K562 (cell line): ENCODE measurements at regions not wholly inside any gene's neighbourhood (a gene's known extent, or its start where the extent isn't known, plus 50 kb on each side); places are given as distances from the start of the nearest gene placed in this dataset.

Experiments used
- ATAC-seq: fragments of 200-7000 bp; cut with Tn5 transposase; 3 replicates; pipeline ENCODE4 v1.9.1; 2020; ENCODE audit warnings: moderate library complexity
- BruUV-seq: library from RNA; stranded (reverse); fragments of 400-500 nt; replicated peaks from 2 replicates; lab custom pipeline; 2021; lab: Mats Ljungman, UMichigan
- CTCF ChIA-PET: fragments of 300-600 bp; formaldehyde crosslinking; extraction: SDS; loops from one replicate; lab custom pipeline; 2021; ENCODE audit warnings: low intra/inter-chr PET ratio; lab: Yijun Ruan, JAX
- POLR2A ChIA-PET: fragments of 300-600, 350-650 bp; sonication (Branson Sonifier 250); formaldehyde crosslinking; extraction: SDS; loops from one replicate; lab custom pipeline; 2021; ENCODE audit warnings: antibody characterized with exemption, inconsistent platforms; lab: Yijun Ruan, JAX
- DNase-seq, 4 experiments: peaks; one replicate each; pipeline versions ENCODE4 v3.0.0 to v3.0.0-alpha.2; 2011 to 2018; ENCODE audit warnings: low spot score in 3 of 4, mixed read lengths in 3 of 4; ENCODE audit errors: extremely low read depth in 1 of 4
- FAIRE-seq: peaks from 2 replicates; lab custom pipeline; 2011; peaks lifted over from hg19 to GRCh38; lab: Jason Lieb, UNC
- H2AFZ ChIP-seq: 2 replicates; pipeline ENCODE4 v1.6.0; 2011; ENCODE audit warnings: low read depth, low read length, control low read depth, inconsistent platforms
- H3K27ac ChIP-seq: fragments of 200-600 bp; 3 replicates; pipeline ENCODE4 v1.8.0; 2011; ENCODE audit warnings: low read depth, mild to moderate bottlenecking, control low read depth, inconsistent platforms, low read length, moderate library complexity, mixed read lengths; ENCODE audit errors: extremely low read depth
- H3K27me3 ChIP-seq, 2 experiments: fragments of 300-600 bp in 1 of 2; 2 replicates in 1 of 2; 3 replicates in 1 of 2; pipeline versions ENCODE4 v1.6.0 to v1.8.0; 2011; ENCODE audit warnings: inconsistent platforms in 2 of 2, low read length in 2 of 2, mild to moderate bottlenecking in 1 of 2, mixed read lengths in 1 of 2, moderate library complexity in 1 of 2; ENCODE audit not compliant: control insufficient read depth in 2 of 2, insufficient read depth in 2 of 2
- H3K36me3 ChIP-seq: fragments of 300-600 bp; 3 replicates; pipeline ENCODE4 v1.8.0; 2011; ENCODE audit warnings: mild to moderate bottlenecking, low read length, inconsistent platforms; ENCODE audit not compliant: control insufficient read depth, insufficient read depth
- H3K4me1 ChIP-seq, 2 experiments: fragments of 200-600 bp in 1 of 2; replicated peaks in 1 of 2; 2 replicates in 1 of 2; 3 replicates in 1 of 2; pipeline versions ENCODE4 v1.5.1 to v1.8.0; 2011; ENCODE audit warnings: inconsistent platforms in 2 of 2, low read length in 2 of 2, mild to moderate bottlenecking in 1 of 2, mixed read lengths in 1 of 2, moderate library complexity in 1 of 2; ENCODE audit not compliant: control insufficient read depth in 2 of 2, insufficient read depth in 2 of 2
- H3K4me2 ChIP-seq: 2 replicates; pipeline ENCODE4 v1.6.1; 2011; ENCODE audit warnings: low read length, control low read depth, inconsistent platforms, mixed read lengths; ENCODE audit not compliant: insufficient read depth
- H3K4me3 ChIP-seq: fragments of 200-600 bp; sonication (generic), shearing (Covaris generic); 2 replicates; pipeline ENCODE4 v1.5.1; 2016; ENCODE audit warnings: control low read depth, inconsistent platforms
- H3K79me2 ChIP-seq: fragments of 200-600 bp; 3 replicates; pipeline ENCODE4 v1.8.0; 2011; ENCODE audit warnings: low read length, inconsistent platforms; ENCODE audit not compliant: control insufficient read depth, insufficient read depth
- H3K9ac ChIP-seq, 2 experiments: 2 replicates each; pipeline versions ENCODE4 v1.6.0 to v1.6.1; 2011; ENCODE audit warnings: low read depth in 2 of 2, low read length in 2 of 2, control low read depth in 1 of 2, inconsistent platforms in 1 of 2, mild to moderate bottlenecking in 1 of 2, mixed read lengths in 1 of 2; ENCODE audit not compliant: insufficient read depth in 1 of 2
- H3K9me1 ChIP-seq: one replicate; pipeline ENCODE4 v1.6.0; 2011; ENCODE audit warnings: inconsistent platforms, mild to moderate bottlenecking, low read length, moderate library complexity; ENCODE audit not compliant: control insufficient read depth, insufficient read depth
- H3K9me3 ChIP-seq: replicated peaks from 2 replicates; pipeline ENCODE4 v1.5.1; 2011; ENCODE audit warnings: low read depth, low read length, inconsistent platforms; ENCODE audit not compliant: control insufficient read depth, insufficient read depth
- H4K20me1 ChIP-seq: replicated peaks from 2 replicates; pipeline ENCODE4 v1.6.1; 2011; ENCODE audit warnings: low read length, inconsistent platforms, mixed read lengths; ENCODE audit not compliant: control insufficient read depth, insufficient read depth
- FOXA3 ChIP-seq, 2 experiments: fragments of 450-650 bp in 1 of 2; sonication (generic) in 1 of 2; formaldehyde crosslinking; IDR thresholded peaks in 1 of 2; conservative IDR thresholded peaks in 1 of 2; 2 replicates each; pipeline versions ENCODE4 v1.4.0 to v1.8.0; 2020 to 2022; ENCODE audit warnings: mild to moderate bottlenecking in 2 of 2, missing genetic modification reagents in 1 of 2
- WGBS: fragments of 100-300 bp; shearing (Covaris generic); methylation state at CpG from one replicate; pipeline ENCODE4 v1.1.6; 2016; ENCODE audit warnings: low coverage, mixed read lengths; ENCODE audit not compliant: insufficient coverage; ENCODE audit errors: missing lambda C conversion rate; 5-methylcytosine and 5-hydroxymethylcytosine counted together
- in situ Hi-C: fragments of 300-500 bp; cut with MboI; formaldehyde crosslinking; loops from 4 replicates; pipeline ENCODE4 v1.15.0; 2018; ENCODE audit warnings: inconsistent platforms, mixed read lengths
- intact Hi-C: fragments of 100-400 bp; cut with micrococcal nuclease; formaldehyde crosslinking; loops from 2 replicates; pipeline ENCODE4 v1.14.2; 2022
- TF ChIP-seq, protein P1 (sequence below): sonication (generic); formaldehyde crosslinking; IDR thresholded peaks from 2 replicates; pipeline ENCODE4 v1.8.1; 2022; ENCODE audit warnings: missing genetic modification reagents
- TF ChIP-seq, protein P2 (sequence below): fragments of 200-800 bp; sonication (Bioruptor generic); IDR thresholded peaks from 2 replicates; pipeline ENCODE4 v1.6.1; 2017; ENCODE audit warnings: missing genetic modification characterization, missing compliant biosample characterization
- TF ChIP-seq, protein P3 (sequence below): sonication (generic); formaldehyde crosslinking; IDR thresholded peaks from 2 replicates; pipeline ENCODE4 v1.5.0; 2020; ENCODE audit warnings: missing genetic modification reagents
- TF ChIP-seq, protein P4 (sequence below): fragments of 150-350 bp; IDR thresholded peaks from 2 replicates; pipeline ENCODE4 v1.6.1; 2014; ENCODE audit warnings: low read depth, mild to moderate bottlenecking, low read length, borderline replicate concordance
- TF ChIP-seq, protein P5 (sequence below): fragments of 450-650 bp; formaldehyde crosslinking; IDR thresholded peaks from 2 replicates; pipeline ENCODE4 v1.4.0; 2020; ENCODE audit warnings: mild to moderate bottlenecking, mixed read lengths
- TF ChIP-seq, protein P6 (sequence below), 2 experiments: fragments of 450-650 bp in 1 of 2; sonication (generic) in 1 of 2; formaldehyde crosslinking in 1 of 2; IDR thresholded peaks in 1 of 2; conservative IDR thresholded peaks in 1 of 2; 2 replicates each; pipeline versions ENCODE4 v1.6.1 to v1.8.1; 2016 to 2023; ENCODE audit warnings: mild to moderate bottlenecking in 2 of 2, moderate library complexity in 2 of 2, inconsistent platforms in 1 of 2, missing genetic modification reagents in 1 of 2
- TF ChIP-seq, protein P7 (sequence below): fragments of 250-450 bp; sonication (Bioruptor Pico); IDR thresholded peaks from 2 replicates; pipeline ENCODE4 v1.6.1; 2021; ENCODE audit warnings: mild to moderate bottlenecking

DNA sequence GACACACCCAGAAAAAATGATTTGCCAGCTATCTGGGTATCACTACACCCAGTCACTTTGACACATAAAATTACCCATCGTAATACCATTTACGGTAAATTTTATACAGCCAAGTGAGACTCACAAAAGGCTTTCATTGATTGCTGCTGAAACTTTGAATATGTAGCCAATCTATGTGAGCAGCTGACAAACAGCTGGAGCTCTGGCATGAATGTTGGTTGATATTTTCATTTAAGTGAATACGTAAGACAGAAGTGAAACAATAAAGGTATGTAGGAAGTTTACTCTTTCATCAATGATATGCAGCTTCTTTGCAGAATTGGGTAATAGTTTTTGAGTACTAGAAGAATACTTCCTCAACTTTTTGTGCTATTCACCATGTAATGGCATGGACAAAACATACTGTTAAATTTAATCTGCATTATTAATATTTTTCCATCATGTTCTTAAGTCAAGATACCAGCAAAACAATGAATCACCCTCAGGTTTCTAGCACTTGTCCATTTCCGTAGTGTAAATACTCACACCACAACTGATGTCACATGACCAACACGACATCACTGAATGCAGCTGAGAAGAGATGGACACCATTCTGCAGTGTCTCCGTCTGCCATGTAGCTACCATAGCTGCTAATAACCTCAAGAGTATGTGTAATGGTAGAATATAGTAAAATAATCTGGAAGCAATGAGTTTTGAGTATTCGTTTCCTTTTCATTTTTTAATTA lies 205.9 kb upstream of the HES1 start:
- intact Hi-C loops, result loop anchor here (1.0 to 5.0 kb wide), 3 partner anchors 8 to 138 kb away; no protein-coding TSS in a partner anchor
- Histone ChIP-seq H3K9me1 (no peaks in the 10 kb centered on the region), H2AFZ (peak overlapping the region; percentile 73), H3K4me2 (no peak overlapping the region), H3K27ac (no peak overlapping the region; the same call in 2 of the 3 replicates), H3K4me1 (peaks cover 16 to 43% of the 10 kb centered on the region in 2 experiments), H3K79me2 (no peaks in the 10 kb centered on the region), H3K36me3 (no peaks in the 10 kb centered on the region), H3K27me3 (no peaks in the 10 kb centered on the region), H4K20me1 (no peaks in the 10 kb centered on the region), H3K9ac (no peak overlapping the region), H3K4me3 (no peak overlapping the region), H3K9me3 (peaks cover 5% of the 10 kb centered on the region)
- ATAC-seq, result no peak
- no TSS peak for BruUV-seq
- ChIA-PET POLR2A (interaction anchor here (0.8 to 2.7 kb wide), 6 partner anchors 9 to 149 kb away, joined by 3 to 16 read pairs (median 5); no protein-coding TSS in a partner anchor), CTCF (no interaction called here)
- DNase-seq, result no peak
- no peak for FAIRE-seq
- 65% methylated on average over 7 of the region's 7 CpGs for WGBS
- in situ Hi-C loops, result no loop called here
- TF ChIP-seq, protein P1, sequence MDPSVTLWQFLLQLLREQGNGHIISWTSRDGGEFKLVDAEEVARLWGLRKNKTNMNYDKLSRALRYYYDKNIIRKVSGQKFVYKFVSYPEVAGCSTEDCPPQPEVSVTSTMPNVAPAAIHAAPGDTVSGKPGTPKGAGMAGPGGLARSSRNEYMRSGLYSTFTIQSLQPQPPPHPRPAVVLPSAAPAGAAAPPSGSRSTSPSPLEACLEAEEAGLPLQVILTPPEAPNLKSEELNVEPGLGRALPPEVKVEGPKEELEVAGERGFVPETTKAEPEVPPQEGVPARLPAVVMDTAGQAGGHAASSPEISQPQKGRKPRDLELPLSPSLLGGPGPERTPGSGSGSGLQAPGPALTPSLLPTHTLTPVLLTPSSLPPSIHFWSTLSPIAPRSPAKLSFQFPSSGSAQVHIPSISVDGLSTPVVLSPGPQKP (CRISPR knock-in tag), result no peak
- TF ChIP-seq, protein P2, sequence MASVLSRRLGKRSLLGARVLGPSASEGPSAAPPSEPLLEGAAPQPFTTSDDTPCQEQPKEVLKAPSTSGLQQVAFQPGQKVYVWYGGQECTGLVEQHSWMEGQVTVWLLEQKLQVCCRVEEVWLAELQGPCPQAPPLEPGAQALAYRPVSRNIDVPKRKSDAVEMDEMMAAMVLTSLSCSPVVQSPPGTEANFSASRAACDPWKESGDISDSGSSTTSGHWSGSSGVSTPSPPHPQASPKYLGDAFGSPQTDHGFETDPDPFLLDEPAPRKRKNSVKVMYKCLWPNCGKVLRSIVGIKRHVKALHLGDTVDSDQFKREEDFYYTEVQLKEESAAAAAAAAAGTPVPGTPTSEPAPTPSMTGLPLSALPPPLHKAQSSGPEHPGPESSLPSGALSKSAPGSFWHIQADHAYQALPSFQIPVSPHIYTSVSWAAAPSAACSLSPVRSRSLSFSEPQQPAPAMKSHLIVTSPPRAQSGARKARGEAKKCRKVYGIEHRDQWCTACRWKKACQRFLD (CRISPR knock-in tag), result no peak
- TF ChIP-seq, protein P3, sequence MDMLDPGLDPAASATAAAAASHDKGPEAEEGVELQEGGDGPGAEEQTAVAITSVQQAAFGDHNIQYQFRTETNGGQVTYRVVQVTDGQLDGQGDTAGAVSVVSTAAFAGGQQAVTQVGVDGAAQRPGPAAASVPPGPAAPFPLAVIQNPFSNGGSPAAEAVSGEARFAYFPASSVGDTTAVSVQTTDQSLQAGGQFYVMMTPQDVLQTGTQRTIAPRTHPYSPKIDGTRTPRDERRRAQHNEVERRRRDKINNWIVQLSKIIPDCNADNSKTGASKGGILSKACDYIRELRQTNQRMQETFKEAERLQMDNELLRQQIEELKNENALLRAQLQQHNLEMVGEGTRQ, result peak; percentile 65
- TF ChIP-seq, protein P4, sequence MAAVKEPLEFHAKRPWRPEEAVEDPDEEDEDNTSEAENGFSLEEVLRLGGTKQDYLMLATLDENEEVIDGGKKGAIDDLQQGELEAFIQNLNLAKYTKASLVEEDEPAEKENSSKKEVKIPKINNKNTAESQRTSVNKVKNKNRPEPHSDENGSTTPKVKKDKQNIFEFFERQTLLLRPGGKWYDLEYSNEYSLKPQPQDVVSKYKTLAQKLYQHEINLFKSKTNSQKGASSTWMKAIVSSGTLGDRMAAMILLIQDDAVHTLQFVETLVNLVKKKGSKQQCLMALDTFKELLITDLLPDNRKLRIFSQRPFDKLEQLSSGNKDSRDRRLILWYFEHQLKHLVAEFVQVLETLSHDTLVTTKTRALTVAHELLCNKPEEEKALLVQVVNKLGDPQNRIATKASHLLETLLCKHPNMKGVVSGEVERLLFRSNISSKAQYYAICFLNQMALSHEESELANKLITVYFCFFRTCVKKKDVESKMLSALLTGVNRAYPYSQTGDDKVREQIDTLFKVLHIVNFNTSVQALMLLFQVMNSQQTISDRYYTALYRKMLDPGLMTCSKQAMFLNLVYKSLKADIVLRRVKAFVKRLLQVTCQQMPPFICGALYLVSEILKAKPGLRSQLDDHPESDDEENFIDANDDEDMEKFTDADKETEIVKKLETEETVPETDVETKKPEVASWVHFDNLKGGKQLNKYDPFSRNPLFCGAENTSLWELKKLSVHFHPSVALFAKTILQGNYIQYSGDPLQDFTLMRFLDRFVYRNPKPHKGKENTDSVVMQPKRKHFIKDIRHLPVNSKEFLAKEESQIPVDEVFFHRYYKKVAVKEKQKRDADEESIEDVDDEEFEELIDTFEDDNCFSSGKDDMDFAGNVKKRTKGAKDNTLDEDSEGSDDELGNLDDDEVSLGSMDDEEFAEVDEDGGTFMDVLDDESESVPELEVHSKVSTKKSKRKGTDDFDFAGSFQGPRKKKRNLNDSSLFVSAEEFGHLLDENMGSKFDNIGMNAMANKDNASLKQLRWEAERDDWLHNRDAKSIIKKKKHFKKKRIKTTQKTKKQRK, result no peak
- TF ChIP-seq, protein P5, sequence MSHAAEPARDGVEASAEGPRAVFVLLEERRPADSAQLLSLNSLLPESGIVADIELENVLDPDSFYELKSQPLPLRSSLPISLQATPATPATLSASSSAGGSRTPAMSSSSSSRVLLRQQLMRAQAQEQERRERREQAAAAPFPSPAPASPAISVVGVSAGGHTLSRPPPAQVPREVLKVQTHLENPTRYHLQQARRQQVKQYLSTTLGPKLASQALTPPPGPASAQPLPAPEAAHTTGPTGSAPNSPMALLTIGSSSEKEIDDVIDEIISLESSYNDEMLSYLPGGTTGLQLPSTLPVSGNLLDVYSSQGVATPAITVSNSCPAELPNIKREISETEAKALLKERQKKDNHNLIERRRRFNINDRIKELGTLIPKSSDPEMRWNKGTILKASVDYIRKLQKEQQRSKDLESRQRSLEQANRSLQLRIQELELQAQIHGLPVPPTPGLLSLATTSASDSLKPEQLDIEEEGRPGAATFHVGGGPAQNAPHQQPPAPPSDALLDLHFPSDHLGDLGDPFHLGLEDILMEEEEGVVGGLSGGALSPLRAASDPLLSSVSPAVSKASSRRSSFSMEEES, result peak; percentile 95
- TF ChIP-seq FOXA3 (CRISPR knock-in tag; conservative IDR thresholded peaks at IDR 0.05 in 1 of 2, IDR thresholded peaks at IDR 0.05 in 1 of 2), result peak in 1 of 2 experiments; percentile 46; a peak in 1 of 4 replicates
- TF ChIP-seq, protein P6, sequence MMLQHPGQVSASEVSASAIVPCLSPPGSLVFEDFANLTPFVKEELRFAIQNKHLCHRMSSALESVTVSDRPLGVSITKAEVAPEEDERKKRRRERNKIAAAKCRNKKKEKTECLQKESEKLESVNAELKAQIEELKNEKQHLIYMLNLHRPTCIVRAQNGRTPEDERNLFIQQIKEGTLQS (IDR thresholded peaks at IDR 0.05), result peak; percentile 30; the same call in 1 of the 2 replicates
- TF ChIP-seq, protein P6 (CRISPR knock-in tag; conservative IDR thresholded peaks at IDR 0.05), result no peak
- TF ChIP-seq, protein P7, sequence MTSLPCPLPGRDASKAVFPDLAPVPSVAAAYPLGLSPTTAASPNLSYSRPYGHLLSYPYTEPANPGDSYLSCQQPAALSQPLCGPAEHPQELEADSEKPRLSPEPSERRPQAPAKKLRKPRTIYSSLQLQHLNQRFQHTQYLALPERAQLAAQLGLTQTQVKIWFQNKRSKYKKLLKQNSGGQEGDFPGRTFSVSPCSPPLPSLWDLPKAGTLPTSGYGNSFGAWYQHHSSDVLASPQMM (CRISPR knock-in tag), result no peak
